ENCODE measurements at regions not wholly inside any gene's neighbourhood (a gene's known extent, or its start where the extent isn't known, plus 50 kb on each side); places are given as distances from the start of the nearest gene placed in this dataset.

- no peak for DNase-seq
These were observed 106.0 kb upstream of the ZNF32 start for GRCh38 chr10:43754569-43755260.

- no peak for DNase-seq
These were observed 104.8 kb upstream of the ZNF32 start for GRCh38 chr10:43753397-43754061.

- no peak for DNase-seq
These were observed 104.0 kb upstream of the ZNF32 start for GRCh38 chr10:43752682-43753081.

- DNase-seq, result no peak
These were observed 103.0 kb upstream of the ZNF32 start for GRCh38 chr10:43751646-43752045.

GRCh38 chr10:43749940-43750552, 101.4 kb upstream of the ZNF32 start:
- DNase-seq, result no peak

- DNase-seq, result no peak
These were observed 100.5 kb upstream of the ZNF32 start for GRCh38 chr10:43749145-43749576.

- no peak for DNase-seq
These were observed 99.9 kb upstream of the ZNF32 start for GRCh38 chr10:43748560-43748959.

- DNase-seq, result no peak
These were observed 98.2 kb upstream of the ZNF32 start for GRCh38 chr10:43746906-43747305.

GRCh38 chr10:43739161-43739560, 90.5 kb upstream of the ZNF32 start:
- DNase-seq, result no peak

- no peak for DNase-seq
These were observed 88.3 kb upstream of the ZNF32 start for GRCh38 chr10:43737003-43737402.

GRCh38 chr10:43735907-43736306, 87.2 kb upstream of the ZNF32 start:
- no peak for DNase-seq

GRCh38 chr10:43734716-43735115, 86.0 kb upstream of the ZNF32 start:
- no peak for DNase-seq

- no peak for DNase-seq
These were observed 82.8 kb upstream of the ZNF32 start for GRCh38 chr10:43731486-43731885.

- DNase-seq, result no peak
These were observed 79.7 kb upstream of the ZNF32 start for GRCh38 chr10:43728425-43728824.

GRCh38 chr10:43727935-43728334, 79.3 kb upstream of the ZNF32 start:
- DNase-seq, result no peak

- DNase-seq, result no peak
These were observed 66.7 kb upstream of the ZNF32 start for GRCh38 chr10:43715334-43715733.

GRCh38 chr10:43712821-43713584, 64.3 kb upstream of the ZNF32 start:
- no peak for DNase-seq

GRCh38 chr10:43710772-43711471, 62.2 kb upstream of the ZNF32 start:
- no peak for DNase-seq

GRCh38 chr10:43708262-43708661, 59.6 kb upstream of the ZNF32 start:
- no peak for DNase-seq

GRCh38 chr10:43707770-43708169, 59.1 kb upstream of the ZNF32 start:
- DNase-seq, result no peak

GRCh38 chr10:43706166-43706565, 57.5 kb upstream of the ZNF32 start:
- no peak for DNase-seq

- no peak for DNase-seq
These were observed 54.6 kb upstream of the ZNF32 start for GRCh38 chr10:43703286-43703685.

GRCh38 chr10:43702936-43703281, 54.2 kb upstream of the ZNF32 start:
- DNase-seq, result no peak

Data from suppressor macrophage (primary cell).